HepG2 (cell line): ENCODE measurements at regions not wholly inside any gene's neighbourhood (a gene's known extent, or its start where the extent isn't known, plus 50 kb on each side); places are given as distances from the start of the nearest gene placed in this dataset.

Source experiments
- ATAC-seq: fragments of 200-7000 bp; cut with Tn5 transposase; 3 replicates; pipeline ENCODE4 v1.9.1; 2020; ENCODE audit warnings: mild to moderate bottlenecking, moderate library complexity
- BruUV-seq: library from RNA; stranded (reverse); fragments of 400-500 nt; replicated peaks from 2 replicates; lab custom pipeline; 2021; lab: Mats Ljungman, UMichigan
- CTCF ChIA-PET: fragments of 300-600 bp; formaldehyde crosslinking; extraction: SDS; loops from one replicate; lab custom pipeline; 2021; ENCODE audit warnings: low total read pairs, inconsistent platforms, low intra/inter-chr PET ratio; lab: Yijun Ruan, JAX
- POLR2A ChIA-PET: fragments of 350-600 bp; sonication (Branson Sonifier 250); formaldehyde crosslinking; loops from one replicate; lab custom pipeline; 2020; ENCODE audit warnings: antibody characterized with exemption, inconsistent platforms; lab: Yijun Ruan, JAX
- DNase-seq: peaks from one replicate; pipeline ENCODE4 v3.0.0-alpha.2; 2015; ENCODE audit warnings: low spot score
- FAIRE-seq: peaks from 3 replicates; lab custom pipeline; 2011; peaks lifted over from hg19 to GRCh38; lab: Jason Lieb, UNC
- H2AFZ ChIP-seq: one replicate; pipeline ENCODE4 v1.6.1; 2011; ENCODE audit warnings: low read length, inconsistent platforms
- H3K27ac ChIP-seq: fragments of 300-600 bp; 3 replicates; pipeline ENCODE4 v1.8.0; 2011; ENCODE audit warnings: mixed run types, mild to moderate bottlenecking, mixed read lengths, low read length, inconsistent platforms; ENCODE audit not compliant: insufficient read depth; ENCODE audit errors: extremely low read length
- H3K27me3 ChIP-seq, 2 experiments: fragments of 200-600 bp in 1 of 2; 2 replicates in 1 of 2; 3 replicates in 1 of 2; pipeline versions ENCODE4 v1.6.0 to v1.8.0; 2011; ENCODE audit warnings: low read length in 2 of 2, mild to moderate bottlenecking in 2 of 2, moderate library complexity in 2 of 2, inconsistent platforms in 1 of 2; ENCODE audit not compliant: insufficient read depth in 2 of 2, control insufficient read depth in 1 of 2
- H3K36me3 ChIP-seq, 2 experiments: fragments of 200-600 bp in 1 of 2; replicated peaks in 1 of 2; 2 replicates in 1 of 2; 3 replicates in 1 of 2; pipeline versions ENCODE4 v1.5.1 to v1.8.0; 2011; ENCODE audit warnings: low read length in 2 of 2, inconsistent platforms in 1 of 2; ENCODE audit not compliant: insufficient read depth in 2 of 2, control insufficient read depth in 1 of 2
- H3K4me1 ChIP-seq: 2 replicates; pipeline ENCODE4 v1.5.1; 2012; ENCODE audit warnings: low read length, inconsistent platforms; ENCODE audit not compliant: insufficient read depth
- H3K4me2 ChIP-seq: 2 replicates; pipeline ENCODE4 v1.6.0; 2011; ENCODE audit warnings: low read depth, low read length, inconsistent platforms
- H3K4me3 ChIP-seq, 3 experiments: fragments of 200-600 bp in 1 of 3; sonication (generic), shearing (Covaris generic) in 1 of 3; replicated peaks in 1 of 3; 2 replicates each; pipeline ENCODE4 v1.5.1; 2011 to 2016; ENCODE audit warnings: low read length in 3 of 3, inconsistent platforms in 2 of 3, low read depth in 2 of 3, mild to moderate bottlenecking in 2 of 3, control low read depth in 1 of 3, mixed read lengths in 1 of 3; ENCODE audit not compliant: insufficient read depth in 1 of 3
- H3K79me2 ChIP-seq: one replicate; pipeline ENCODE4 v1.6.1; 2011; ENCODE audit warnings: low read length, inconsistent platforms; ENCODE audit not compliant: insufficient read depth
- H3K9ac ChIP-seq: 2 replicates; pipeline ENCODE4 v1.6.0; 2011; ENCODE audit warnings: mild to moderate bottlenecking, low read depth, low read length, inconsistent platforms; ENCODE audit not compliant: insufficient read depth
- H3K9me3 ChIP-seq: 2 replicates; pipeline ENCODE4 v1.5.1; 2012; ENCODE audit warnings: mild to moderate bottlenecking, low read length
- H4K20me1 ChIP-seq: 2 replicates; pipeline ENCODE4 v1.6.0; 2011; ENCODE audit warnings: inconsistent platforms, mild to moderate bottlenecking, low read length, moderate library complexity; ENCODE audit not compliant: insufficient read depth
- CSRNP2 ChIP-seq: sonication (generic); formaldehyde crosslinking; conservative IDR thresholded peaks from 2 replicates; pipeline ENCODE4 v1.8.0; 2022; ENCODE audit warnings: low read depth, missing genetic modification reagents
- SOX5 ChIP-seq: IDR thresholded peaks from 2 replicates; pipeline ENCODE4 v1.6.1; 2016; ENCODE audit warnings: borderline replicate concordance
- STAG1 ChIP-seq: sonication (generic); formaldehyde crosslinking; IDR thresholded peaks from 2 replicates; pipeline ENCODE4 v1.4.0; 2020; ENCODE audit warnings: missing genetic modification reagents
- TOPORS ChIP-seq: sonication (generic); formaldehyde crosslinking; IDR thresholded peaks from 2 replicates; pipeline ENCODE4 v1.8.0; 2023; ENCODE audit warnings: mild to moderate bottlenecking, missing genetic modification reagents
- XRCC5 ChIP-seq: fragments of 200-400 bp; formaldehyde crosslinking; optimal IDR thresholded peaks from 2 replicates; pipeline ENCODE3; 2017; ENCODE audit warnings: mild to moderate bottlenecking, low read length
- ZNF143 ChIP-seq: sonication (generic); formaldehyde crosslinking; IDR thresholded peaks from 2 replicates; pipeline ENCODE4 v1.4.0; 2020; ENCODE audit warnings: missing genetic modification reagents
- ZNF276 ChIP-seq: sonication (generic); formaldehyde crosslinking; IDR thresholded peaks from 2 replicates; pipeline ENCODE4 v1.4.0; 2020; ENCODE audit warnings: mild to moderate bottlenecking, low read depth, missing genetic modification reagents
- ZNF530 ChIP-seq: sonication (generic); formaldehyde crosslinking; IDR thresholded peaks from 2 replicates; pipeline ENCODE4 v1.5.0; 2020; ENCODE audit warnings: low read depth, mild to moderate bottlenecking, missing genetic modification reagents
- ZSCAN30 ChIP-seq: sonication (generic); formaldehyde crosslinking; IDR thresholded peaks from 2 replicates; pipeline ENCODE4 v1.5.0; 2020; ENCODE audit warnings: mild to moderate bottlenecking, missing genetic modification reagents
- in situ Hi-C: cut with HindIII; loops from 2 replicates; pipeline ENCODE4 v1.10.0; 2017; ENCODE audit warnings: low pct_unique_long_range_greater_than_20kb; ENCODE audit not compliant: extremely low pct_ligation_motif_present
- intact Hi-C: fragments of 100-400 bp; cut with micrococcal nuclease; formaldehyde crosslinking; loops from one replicate; pipeline ENCODE4 v1.10.0; 2022; ENCODE audit not compliant: unreplicated experiment

- H3K4me1 ChIP-seq = no peaks in the 10 kb centered on the region
- DNase-seq (no peak), ATAC-seq (no peak), FAIRE-seq (no peak)
- H3K36me3 ChIP-seq = no peaks in the 10 kb centered on the region
- intact Hi-C loops = no loop called here
- ChIA-PET POLR2A (no interaction called here), CTCF (no interaction called here)
- H3K79me2 ChIP-seq = no peaks in the 10 kb centered on the region
- no peak overlapping the region for H3K4me2 ChIP-seq
- no peak overlapping the region for H3K4me3 ChIP-seq
- no peak overlapping the region for H3K27ac ChIP-seq
- BruUV-seq = no TSS peak
- no peaks in the 10 kb centered on the region for H4K20me1 ChIP-seq
- TF ChIP-seq XRCC5 = no peak
- no peak for TF ChIP-seq ZNF276
- no peak for TF ChIP-seq TOPORS (CRISPR knock-in tag)
- TF ChIP-seq STAG1 (CRISPR knock-in tag) = no peak
- TF ChIP-seq ZNF143 (CRISPR knock-in tag) = no peak
- TF ChIP-seq SOX5 (CRISPR knock-in tag) = no peak
- TF ChIP-seq ZSCAN30 (CRISPR knock-in tag) = no peak
- no peak for TF ChIP-seq CSRNP2 (CRISPR knock-in tag)
- TF ChIP-seq ZNF530 (CRISPR knock-in tag) = no peak
- H3K27me3 ChIP-seq = no peaks in the 10 kb centered on the region
- in situ Hi-C loops = no loop called here
- H2AFZ ChIP-seq = no peak overlapping the region
- no peak overlapping the region for H3K9ac ChIP-seq
- peaks cover 6% of the 10 kb centered on the region; the same call in 1 of the 2 replicates for H3K9me3 ChIP-seq
Measured at GRCh38 chr2:118301248-118301647, 213.0 kb downstream of the INSIG2 start.
